ENCODE measurements at regions not wholly inside any gene's neighbourhood (a gene's known extent, or its start where the extent isn't known, plus 50 kb on each side); places are given as distances from the start of the nearest gene placed in this dataset.

DNA sequence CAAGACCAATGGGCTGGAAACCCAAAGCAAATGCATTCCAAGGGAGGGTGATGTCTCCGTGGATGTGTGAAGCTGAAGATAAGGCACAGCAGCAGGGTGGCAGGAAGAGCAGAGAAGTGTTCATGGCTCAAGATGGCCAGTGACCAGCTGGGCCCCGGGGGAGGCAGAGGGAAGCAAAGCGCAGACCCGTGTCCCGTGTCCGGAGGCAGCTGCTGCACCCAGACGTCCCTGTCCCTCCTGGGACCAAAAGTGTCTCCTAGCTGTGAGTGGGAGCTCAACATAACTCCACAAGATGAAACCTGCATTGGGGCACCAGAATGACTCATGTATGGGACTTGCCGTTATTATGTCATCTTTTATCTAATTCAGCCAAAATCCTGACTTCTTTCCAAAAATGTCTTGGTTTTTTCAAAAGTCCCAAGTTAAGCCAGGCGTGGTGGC, 118.2 kb downstream of the RIPK4 start:
- H3K36me3 ChIP-seq (ENCODE audit: control insufficient read depth, insufficient read depth, low read length): no peaks in the 10 kb centered on the region
- no peak for TF ChIP-seq EZH2 (IDR thresholded peaks at IDR 0.05; ENCODE audit: low read length, missing control alignments)
- TF ChIP-seq, protein P1, sequence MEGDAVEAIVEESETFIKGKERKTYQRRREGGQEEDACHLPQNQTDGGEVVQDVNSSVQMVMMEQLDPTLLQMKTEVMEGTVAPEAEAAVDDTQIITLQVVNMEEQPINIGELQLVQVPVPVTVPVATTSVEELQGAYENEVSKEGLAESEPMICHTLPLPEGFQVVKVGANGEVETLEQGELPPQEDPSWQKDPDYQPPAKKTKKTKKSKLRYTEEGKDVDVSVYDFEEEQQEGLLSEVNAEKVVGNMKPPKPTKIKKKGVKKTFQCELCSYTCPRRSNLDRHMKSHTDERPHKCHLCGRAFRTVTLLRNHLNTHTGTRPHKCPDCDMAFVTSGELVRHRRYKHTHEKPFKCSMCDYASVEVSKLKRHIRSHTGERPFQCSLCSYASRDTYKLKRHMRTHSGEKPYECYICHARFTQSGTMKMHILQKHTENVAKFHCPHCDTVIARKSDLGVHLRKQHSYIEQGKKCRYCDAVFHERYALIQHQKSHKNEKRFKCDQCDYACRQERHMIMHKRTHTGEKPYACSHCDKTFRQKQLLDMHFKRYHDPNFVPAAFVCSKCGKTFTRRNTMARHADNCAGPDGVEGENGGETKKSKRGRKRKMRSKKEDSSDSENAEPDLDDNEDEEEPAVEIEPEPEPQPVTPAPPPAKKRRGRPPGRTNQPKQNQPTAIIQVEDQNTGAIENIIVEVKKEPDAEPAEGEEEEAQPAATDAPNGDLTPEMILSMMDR (conservative IDR thresholded peaks at IDR 0.05 in 1 of 2, IDR thresholded peaks at IDR 0.05 in 1 of 2; ENCODE audit: low read depth in 1 of 2, low read length in 2 of 2): no peak
- H3K4me3 ChIP-seq (replicated peaks in 1 of 4; ENCODE audit: control extremely low read depth in 1 of 4, insufficient read depth in 1 of 4, low read depth in 3 of 4, low read length in 4 of 4): no peak overlapping the region
- H3K4me1 ChIP-seq (ENCODE audit: control insufficient read depth, extremely low read depth, insufficient read depth, low read length): peaks cover 8% of the 10 kb centered on the region
- peak; percentile 15 to 80 for DNase-seq (ENCODE audit: low read depth in 2 of 2)
- no peak overlapping the region for H2AFZ ChIP-seq (ENCODE audit: low read length)
- H3K4me2 ChIP-seq (ENCODE audit: extremely low read depth, insufficient read depth, low read length): no peak overlapping the region
- H3K79me2 ChIP-seq (ENCODE audit: control insufficient read depth, insufficient read depth, low read length): no peaks in the 10 kb centered on the region
- no peak overlapping the region for H3K27ac ChIP-seq (ENCODE audit: insufficient read depth, low read length)
- H3K9ac ChIP-seq (ENCODE audit: insufficient read depth, low read length): no peak overlapping the region
- H3K9me3 ChIP-seq (ENCODE audit: control insufficient read depth, insufficient read depth, low read depth, low read length): no peaks in the 10 kb centered on the region
- no peaks in the 10 kb centered on the region for H4K20me1 ChIP-seq (ENCODE audit: control insufficient read depth, extremely low read depth, insufficient read depth, low read length)
- no peaks in the 10 kb centered on the region for H3K27me3 ChIP-seq (ENCODE audit: control insufficient read depth, insufficient read depth, low read length)

DNA sequence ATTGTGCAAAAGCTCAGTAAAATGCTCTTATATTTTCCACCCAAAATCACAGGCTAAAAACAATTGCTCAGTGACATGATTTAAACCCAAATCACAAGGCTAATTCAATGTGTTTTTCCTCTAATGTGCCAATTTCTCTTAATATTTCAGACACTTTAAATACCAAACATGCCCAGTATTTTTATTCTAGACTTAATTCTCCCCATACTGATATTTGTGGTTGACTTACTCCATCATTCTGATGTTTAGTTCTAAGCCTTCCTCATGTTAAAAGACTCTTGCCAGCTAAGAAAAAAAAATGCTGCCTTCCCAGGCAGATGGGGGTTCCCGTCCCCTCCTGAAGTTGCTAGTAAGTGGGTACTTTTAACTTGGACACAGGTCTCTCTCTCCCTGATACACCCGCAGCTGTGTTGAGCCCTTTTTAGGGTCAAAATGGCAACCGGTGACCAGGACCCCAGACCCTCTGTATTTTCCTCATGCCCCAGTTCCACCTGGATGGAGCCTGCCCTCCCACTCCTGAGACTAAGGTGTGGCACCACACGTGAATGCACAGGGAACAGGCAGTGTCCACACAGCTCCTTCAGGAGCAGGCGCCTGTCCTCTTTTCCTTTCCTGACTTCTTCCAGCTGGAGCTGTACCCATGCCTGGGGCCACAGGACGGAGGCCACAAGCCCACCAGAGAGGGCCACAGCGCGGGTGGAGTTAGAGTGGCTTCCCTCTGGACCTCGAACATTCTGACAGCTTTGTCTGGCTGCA, 118.9 kb downstream of the RIPK4 start:
- no peak overlapping the region for H3K4me3 ChIP-seq (replicated peaks in 1 of 4; ENCODE audit: control extremely low read depth in 1 of 4, insufficient read depth in 1 of 4, low read depth in 3 of 4, low read length in 4 of 4)
- H3K4me2 ChIP-seq (ENCODE audit: extremely low read depth, insufficient read depth, low read length): no peak overlapping the region
- TF ChIP-seq EZH2 (IDR thresholded peaks at IDR 0.05; ENCODE audit: low read length, missing control alignments): no peak
- TF ChIP-seq, protein P1 (conservative IDR thresholded peaks at IDR 0.05 in 1 of 2, IDR thresholded peaks at IDR 0.05 in 1 of 2; ENCODE audit: low read depth in 1 of 2, low read length in 2 of 2): no peak
- no peak overlapping the region for H3K9ac ChIP-seq (ENCODE audit: insufficient read depth, low read length)
- DNase-seq (ENCODE audit: low read depth in 2 of 2): peak in 1 of 2 donors; percentile 43
- no peaks in the 10 kb centered on the region for H3K27me3 ChIP-seq (ENCODE audit: control insufficient read depth, insufficient read depth, low read length)
- H2AFZ ChIP-seq (ENCODE audit: low read length): no peak overlapping the region
- H3K4me1 ChIP-seq (ENCODE audit: control insufficient read depth, extremely low read depth, insufficient read depth, low read length): peaks cover 8% of the 10 kb centered on the region
- H3K36me3 ChIP-seq (ENCODE audit: control insufficient read depth, insufficient read depth, low read length): no peaks in the 10 kb centered on the region
- H3K9me3 ChIP-seq (ENCODE audit: control insufficient read depth, insufficient read depth, low read depth, low read length): no peaks in the 10 kb centered on the region
- no peaks in the 10 kb centered on the region for H3K79me2 ChIP-seq (ENCODE audit: control insufficient read depth, insufficient read depth, low read length)
- H3K27ac ChIP-seq (ENCODE audit: insufficient read depth, low read length): no peak overlapping the region
- H4K20me1 ChIP-seq (ENCODE audit: control insufficient read depth, extremely low read depth, insufficient read depth, low read length): no peaks in the 10 kb centered on the region

DNA sequence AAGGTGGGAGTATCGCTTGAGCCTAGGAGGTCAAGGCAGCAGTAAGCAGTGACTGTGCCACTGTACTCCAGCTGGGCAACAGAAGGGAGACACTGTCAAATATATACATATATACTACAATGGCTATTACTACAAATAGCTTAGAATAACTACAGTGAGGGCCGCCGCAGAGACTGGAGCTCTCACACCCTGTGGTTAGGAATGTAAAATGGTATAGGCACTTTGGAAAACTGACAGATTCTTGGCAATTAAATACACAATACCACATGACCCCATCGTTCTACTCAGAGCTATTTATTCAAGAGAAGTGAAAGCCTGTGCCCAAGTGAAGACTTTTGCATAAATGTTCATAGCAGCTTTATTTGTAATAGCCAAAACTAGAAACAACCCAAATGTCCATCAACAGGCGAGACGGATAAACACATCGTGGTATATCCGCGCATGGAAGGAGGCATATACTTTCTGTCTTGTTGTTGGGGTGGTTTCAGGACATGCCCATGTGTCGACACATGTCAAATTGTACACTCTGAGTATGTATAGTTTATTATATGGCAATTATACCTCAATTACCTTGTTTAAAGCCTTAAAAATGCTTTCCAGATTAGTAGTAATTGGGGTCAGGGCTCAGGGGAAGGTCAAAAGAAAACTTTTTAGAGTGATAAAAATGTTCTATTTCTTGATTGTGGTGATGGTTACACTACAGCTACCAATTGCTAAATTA, 123.4 kb downstream of the RIPK4 start:
- Histone ChIP-seq H2AFZ (ENCODE audit: low read length) (no peak overlapping the region), H3K4me2 (ENCODE audit: extremely low read depth, insufficient read depth, low read length) (no peak overlapping the region), H3K79me2 (ENCODE audit: control insufficient read depth, insufficient read depth, low read length) (no peaks in the 10 kb centered on the region), H3K4me3 (replicated peaks in 1 of 4; ENCODE audit: control extremely low read depth in 1 of 4, insufficient read depth in 1 of 4, low read depth in 3 of 4, low read length in 4 of 4) (no peak overlapping the region), H3K9ac (ENCODE audit: insufficient read depth, low read length) (no peak overlapping the region), H3K9me3 (ENCODE audit: control insufficient read depth, insufficient read depth, low read depth, low read length) (no peaks in the 10 kb centered on the region), H3K4me1 (ENCODE audit: control insufficient read depth, extremely low read depth, insufficient read depth, low read length) (peaks cover 16% of the 10 kb centered on the region), H4K20me1 (ENCODE audit: control insufficient read depth, extremely low read depth, insufficient read depth, low read length) (no peaks in the 10 kb centered on the region), H3K36me3 (ENCODE audit: control insufficient read depth, insufficient read depth, low read length) (no peaks in the 10 kb centered on the region), H3K27ac (ENCODE audit: insufficient read depth, low read length) (no peak overlapping the region), H3K27me3 (ENCODE audit: control insufficient read depth, insufficient read depth, low read length) (no peaks in the 10 kb centered on the region)
- DNase-seq (ENCODE audit: low read depth in 2 of 2): peak; percentile 51 to 58
- no peak for TF ChIP-seq EZH2 (IDR thresholded peaks at IDR 0.05; ENCODE audit: low read length, missing control alignments)
- TF ChIP-seq, protein P1 (conservative IDR thresholded peaks at IDR 0.05 in 1 of 2, IDR thresholded peaks at IDR 0.05 in 1 of 2; ENCODE audit: low read depth in 1 of 2, low read length in 2 of 2): no peak

Measured in fibroblast of lung (primary cell).